ENCODE measurements at regions not wholly inside any gene's neighbourhood (a gene's known extent, or its start where the extent isn't known, plus 50 kb on each side); places are given as distances from the start of the nearest gene placed in this dataset.
"Not testable (repeated sequence)": the region's sequence is repeated elsewhere in the genome, so short reads cannot be mapped to it uniquely, and the experiment has no call there.

GRCh38 chr13:97885641-97886040, 67.8 kb upstream of the IPO5 start:
- H3K4me1 Mint-ChIP-seq (ENCODE audit: unreplicated experiment) = peaks cover 2% of the 10 kb centered on the region
- H3K27ac Mint-ChIP-seq (ENCODE audit: unreplicated experiment) = no peak overlapping the region
- H3K27me3 Mint-ChIP-seq (ENCODE audit: unreplicated experiment) = peaks cover 12% of the 10 kb centered on the region
- peaks cover 4% of the 10 kb centered on the region for H3K36me3 Mint-ChIP-seq (ENCODE audit: low read depth, unreplicated experiment)
- no peaks in the 10 kb centered on the region for H3K9me3 Mint-ChIP-seq (ENCODE audit: unreplicated experiment)
- TF ChIP-seq, protein P1, sequence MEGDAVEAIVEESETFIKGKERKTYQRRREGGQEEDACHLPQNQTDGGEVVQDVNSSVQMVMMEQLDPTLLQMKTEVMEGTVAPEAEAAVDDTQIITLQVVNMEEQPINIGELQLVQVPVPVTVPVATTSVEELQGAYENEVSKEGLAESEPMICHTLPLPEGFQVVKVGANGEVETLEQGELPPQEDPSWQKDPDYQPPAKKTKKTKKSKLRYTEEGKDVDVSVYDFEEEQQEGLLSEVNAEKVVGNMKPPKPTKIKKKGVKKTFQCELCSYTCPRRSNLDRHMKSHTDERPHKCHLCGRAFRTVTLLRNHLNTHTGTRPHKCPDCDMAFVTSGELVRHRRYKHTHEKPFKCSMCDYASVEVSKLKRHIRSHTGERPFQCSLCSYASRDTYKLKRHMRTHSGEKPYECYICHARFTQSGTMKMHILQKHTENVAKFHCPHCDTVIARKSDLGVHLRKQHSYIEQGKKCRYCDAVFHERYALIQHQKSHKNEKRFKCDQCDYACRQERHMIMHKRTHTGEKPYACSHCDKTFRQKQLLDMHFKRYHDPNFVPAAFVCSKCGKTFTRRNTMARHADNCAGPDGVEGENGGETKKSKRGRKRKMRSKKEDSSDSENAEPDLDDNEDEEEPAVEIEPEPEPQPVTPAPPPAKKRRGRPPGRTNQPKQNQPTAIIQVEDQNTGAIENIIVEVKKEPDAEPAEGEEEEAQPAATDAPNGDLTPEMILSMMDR (IDR thresholded peaks at IDR 0.05; ENCODE audit: unreplicated experiment) = no peak
- DNase-seq (ENCODE audit: low spot score) = no peak
- no peak overlapping the region for H3K4me3 Mint-ChIP-seq (ENCODE audit: unreplicated experiment)

DNA sequence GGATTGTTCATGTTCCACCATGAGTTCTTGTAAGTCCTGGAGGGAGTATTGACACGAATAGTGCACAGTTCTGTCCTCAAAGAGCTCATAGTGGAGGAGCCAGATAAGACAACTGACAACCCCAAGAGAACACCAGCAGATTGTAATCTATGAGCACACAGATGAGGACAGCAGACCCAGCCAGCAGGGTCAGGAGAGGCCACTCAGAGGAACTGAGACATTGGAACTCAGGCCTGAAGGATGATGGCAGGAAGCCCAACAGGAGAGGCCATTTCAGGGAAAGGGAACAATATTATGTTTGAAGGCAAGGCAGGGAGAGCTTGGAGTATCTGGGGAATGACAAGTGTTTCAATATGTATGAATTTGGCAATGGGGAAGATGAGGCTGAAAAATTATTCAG, 63.7 kb upstream of the IPO5 start:
- no peaks in the 10 kb centered on the region for H3K4me1 Mint-ChIP-seq (ENCODE audit: unreplicated experiment)
- TF ChIP-seq, protein P1 (IDR thresholded peaks at IDR 0.05; ENCODE audit: unreplicated experiment) = no peak
- H3K9me3 Mint-ChIP-seq (ENCODE audit: unreplicated experiment) = no peaks in the 10 kb centered on the region
- H3K36me3 Mint-ChIP-seq (ENCODE audit: low read depth, unreplicated experiment) = no peaks in the 10 kb centered on the region
- H3K4me3 Mint-ChIP-seq (ENCODE audit: unreplicated experiment) = no peak overlapping the region
- H3K27me3 Mint-ChIP-seq (ENCODE audit: unreplicated experiment) = peaks cover 7% of the 10 kb centered on the region
- H3K27ac Mint-ChIP-seq (ENCODE audit: unreplicated experiment) = no peak overlapping the region
- no peak for DNase-seq (ENCODE audit: low spot score)

- Mint-ChIP-seq H3K4me1 (ENCODE audit: unreplicated experiment) (no peaks in the 10 kb centered on the region), H3K9me3 (ENCODE audit: unreplicated experiment) (no peaks in the 10 kb centered on the region), H3K27me3 (ENCODE audit: unreplicated experiment) (peaks cover 5% of the 10 kb centered on the region), H3K36me3 (ENCODE audit: low read depth, unreplicated experiment) (no peaks in the 10 kb centered on the region), H3K4me3 (ENCODE audit: unreplicated experiment) (no peak overlapping the region), H3K27ac (ENCODE audit: unreplicated experiment) (no peak overlapping the region)
- TF ChIP-seq, protein P1 (IDR thresholded peaks at IDR 0.05; ENCODE audit: unreplicated experiment) = no peak
- no peak for DNase-seq (ENCODE audit: low spot score)
Observed at GRCh38 chr13:97890573-97890972, 62.9 kb upstream of the IPO5 start.

- not testable (repeated sequence) for H3K36me3 Mint-ChIP-seq (ENCODE audit: low read depth, unreplicated experiment); H3K9me3 Mint-ChIP-seq (ENCODE audit: unreplicated experiment); DNase-seq (ENCODE audit: low spot score); H3K27me3 Mint-ChIP-seq (ENCODE audit: unreplicated experiment); H3K4me3 Mint-ChIP-seq (ENCODE audit: unreplicated experiment); H3K27ac Mint-ChIP-seq (ENCODE audit: unreplicated experiment); H3K4me1 Mint-ChIP-seq (ENCODE audit: unreplicated experiment)
Observed at GRCh38 chr13:97891964-97892363, 61.5 kb upstream of the IPO5 start.

DNA sequence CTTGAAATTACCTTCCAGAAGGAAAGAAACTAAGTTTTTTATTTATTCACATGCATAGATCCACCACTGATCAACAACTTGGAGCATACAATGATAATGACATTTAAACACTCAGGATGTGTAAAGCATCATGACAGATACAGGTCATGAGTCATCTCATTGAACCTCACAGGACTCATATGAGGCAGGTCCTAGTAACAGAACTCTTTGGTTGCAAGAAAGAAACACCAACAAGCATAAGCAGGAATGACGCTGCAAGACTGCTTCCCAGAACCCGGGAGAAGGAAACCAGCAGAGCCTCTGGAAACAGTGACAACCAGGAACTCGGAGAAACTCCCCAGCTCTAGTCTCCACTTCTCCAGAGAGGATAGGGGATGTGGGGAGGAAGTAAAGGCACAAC, 60.8 kb upstream of the IPO5 start:
- TF ChIP-seq, protein P1 (IDR thresholded peaks at IDR 0.05; ENCODE audit: unreplicated experiment) = no peak
- no peaks in the 10 kb centered on the region for H3K9me3 Mint-ChIP-seq (ENCODE audit: unreplicated experiment)
- no peak overlapping the region for H3K4me3 Mint-ChIP-seq (ENCODE audit: unreplicated experiment)
- H3K27ac Mint-ChIP-seq (ENCODE audit: unreplicated experiment) = no peak overlapping the region
- no peak for DNase-seq (ENCODE audit: low spot score)
- no peaks in the 10 kb centered on the region for H3K27me3 Mint-ChIP-seq (ENCODE audit: unreplicated experiment)
- H3K36me3 Mint-ChIP-seq (ENCODE audit: low read depth, unreplicated experiment) = no peaks in the 10 kb centered on the region
- H3K4me1 Mint-ChIP-seq (ENCODE audit: unreplicated experiment) = no peaks in the 10 kb centered on the region

GRCh38 chr13:97895383-97895782, 58.1 kb upstream of the IPO5 start:
- TF ChIP-seq, protein P1 (IDR thresholded peaks at IDR 0.05; ENCODE audit: unreplicated experiment) = no peak
- no peak overlapping the region for H3K27ac Mint-ChIP-seq (ENCODE audit: unreplicated experiment)
- no peaks in the 10 kb centered on the region for H3K9me3 Mint-ChIP-seq (ENCODE audit: unreplicated experiment)
- no peaks in the 10 kb centered on the region for H3K36me3 Mint-ChIP-seq (ENCODE audit: low read depth, unreplicated experiment)
- H3K4me3 Mint-ChIP-seq (ENCODE audit: unreplicated experiment) = no peak overlapping the region
- no peaks in the 10 kb centered on the region for H3K4me1 Mint-ChIP-seq (ENCODE audit: unreplicated experiment)
- no peaks in the 10 kb centered on the region for H3K27me3 Mint-ChIP-seq (ENCODE audit: unreplicated experiment)
- no peak for DNase-seq (ENCODE audit: low spot score)

Data from endothelial cell (in vitro differentiated cells).